ENCODE measurements at regions not wholly inside any gene's neighbourhood (a gene's known extent, or its start where the extent isn't known, plus 50 kb on each side); places are given as distances from the start of the nearest gene placed in this dataset.
"Not testable (repeated sequence)": the region's sequence is repeated elsewhere in the genome, so short reads cannot be mapped to it uniquely, and the experiment has no call there.

- no peak overlapping the region for H3K9ac ChIP-seq (ENCODE audit: low read length)
- no peaks in the 10 kb centered on the region for H3K4me1 ChIP-seq (ENCODE audit: control insufficient read depth, insufficient read depth, low read length)
- no peak overlapping the region for H3K27ac ChIP-seq (ENCODE audit: low read depth, low read length)
- H3K4me3 ChIP-seq (ENCODE audit: low read length): no peak overlapping the region
- no peaks in the 10 kb centered on the region for H3K27me3 ChIP-seq (ENCODE audit: control insufficient read depth, insufficient read depth, low read length)
- H3K36me3 ChIP-seq (ENCODE audit: control insufficient read depth, insufficient read depth, low read length): no peaks in the 10 kb centered on the region
Observed at GRCh38 chr3:178336336-178336735, 199.9 kb upstream of the KCNMB2 start.

GRCh38 chr3:178340506-178340905 lies 195.7 kb upstream of the KCNMB2 start:
- Histone ChIP-seq H3K4me3 (ENCODE audit: low read length) (no peak overlapping the region), H3K27me3 (ENCODE audit: control insufficient read depth, insufficient read depth, low read length) (no peaks in the 10 kb centered on the region), H3K27ac (ENCODE audit: low read depth, low read length) (no peak overlapping the region), H3K9ac (ENCODE audit: low read length) (no peak overlapping the region), H3K36me3 (ENCODE audit: control insufficient read depth, insufficient read depth, low read length) (no peaks in the 10 kb centered on the region), H3K4me1 (ENCODE audit: control insufficient read depth, insufficient read depth, low read length) (no peaks in the 10 kb centered on the region)

GRCh38 chr3:178341636-178342035 lies 194.6 kb upstream of the KCNMB2 start:
- no peak overlapping the region for H3K27ac ChIP-seq (ENCODE audit: low read depth, low read length)
- H3K9ac ChIP-seq (ENCODE audit: low read length): no peak overlapping the region
- no peaks in the 10 kb centered on the region for H3K4me1 ChIP-seq (ENCODE audit: control insufficient read depth, insufficient read depth, low read length)

GRCh38 chr3:178342111-178342510 lies 194.1 kb upstream of the KCNMB2 start:
- Histone ChIP-seq H3K9ac (ENCODE audit: low read length) (no peak overlapping the region), H3K4me1 (ENCODE audit: control insufficient read depth, insufficient read depth, low read length) (no peaks in the 10 kb centered on the region), H3K36me3 (ENCODE audit: control insufficient read depth, insufficient read depth, low read length) (no peaks in the 10 kb centered on the region), H3K27ac (ENCODE audit: low read depth, low read length) (no peak overlapping the region), H3K27me3 (ENCODE audit: control insufficient read depth, insufficient read depth, low read length) (no peaks in the 10 kb centered on the region), H3K4me3 (ENCODE audit: low read length) (no peak overlapping the region)

More at GRCh38 chr3:178341636-178342035, 194.6 kb upstream of the KCNMB2 start:
- H3K36me3 ChIP-seq (ENCODE audit: control insufficient read depth, insufficient read depth, low read length): no peaks in the 10 kb centered on the region
- H3K4me3 ChIP-seq (ENCODE audit: low read length): no peak overlapping the region
- H3K27me3 ChIP-seq (ENCODE audit: control insufficient read depth, insufficient read depth, low read length): no peaks in the 10 kb centered on the region

- Histone ChIP-seq H3K27ac (ENCODE audit: low read depth, low read length) (no peak overlapping the region), H3K27me3 (ENCODE audit: control insufficient read depth, insufficient read depth, low read length) (no peaks in the 10 kb centered on the region), H3K4me3 (ENCODE audit: low read length) (no peak overlapping the region), H3K36me3 (ENCODE audit: control insufficient read depth, insufficient read depth, low read length) (no peaks in the 10 kb centered on the region), H3K9ac (ENCODE audit: low read length) (no peak overlapping the region), H3K4me1 (ENCODE audit: control insufficient read depth, insufficient read depth, low read length) (no peaks in the 10 kb centered on the region)
Observed at GRCh38 chr3:178343433-178344038, 192.7 kb upstream of the KCNMB2 start.

GRCh38 chr3:178345944-178346343 lies 190.3 kb upstream of the KCNMB2 start:
- no peak overlapping the region for H3K27ac ChIP-seq (ENCODE audit: low read depth, low read length)
- H3K9ac ChIP-seq (ENCODE audit: low read length): no peak overlapping the region
- H3K27me3 ChIP-seq (ENCODE audit: control insufficient read depth, insufficient read depth, low read length): no peaks in the 10 kb centered on the region
- H3K4me1 ChIP-seq (ENCODE audit: control insufficient read depth, insufficient read depth, low read length): no peaks in the 10 kb centered on the region
- no peak overlapping the region for H3K4me3 ChIP-seq (ENCODE audit: low read length)
- no peaks in the 10 kb centered on the region for H3K36me3 ChIP-seq (ENCODE audit: control insufficient read depth, insufficient read depth, low read length)

GRCh38 chr3:178348561-178349217 lies 187.5 kb upstream of the KCNMB2 start:
- not testable (repeated sequence) for H3K27ac ChIP-seq (ENCODE audit: low read depth, low read length)

GRCh38 chr3:178349218-178349596 lies 187.0 kb upstream of the KCNMB2 start:
- not testable (repeated sequence) for H3K36me3 ChIP-seq (ENCODE audit: control insufficient read depth, insufficient read depth, low read length); H3K4me1 ChIP-seq (ENCODE audit: control insufficient read depth, insufficient read depth, low read length); H3K4me3 ChIP-seq (ENCODE audit: low read length); H3K27ac ChIP-seq (ENCODE audit: low read depth, low read length); H3K9ac ChIP-seq (ENCODE audit: low read length); H3K27me3 ChIP-seq (ENCODE audit: control insufficient read depth, insufficient read depth, low read length)

More at GRCh38 chr3:178348561-178349217, 187.5 kb upstream of the KCNMB2 start:
- not testable (repeated sequence) for H3K36me3 ChIP-seq (ENCODE audit: control insufficient read depth, insufficient read depth, low read length); H3K9ac ChIP-seq (ENCODE audit: low read length); H3K4me1 ChIP-seq (ENCODE audit: control insufficient read depth, insufficient read depth, low read length); H3K4me3 ChIP-seq (ENCODE audit: low read length); H3K27me3 ChIP-seq (ENCODE audit: control insufficient read depth, insufficient read depth, low read length)

GRCh38 chr3:178350763-178351162 lies 185.5 kb upstream of the KCNMB2 start:
- Histone ChIP-seq H3K9ac (ENCODE audit: low read length) (no peak overlapping the region), H3K4me3 (ENCODE audit: low read length) (no peak overlapping the region), H3K27me3 (ENCODE audit: control insufficient read depth, insufficient read depth, low read length) (no peaks in the 10 kb centered on the region), H3K4me1 (ENCODE audit: control insufficient read depth, insufficient read depth, low read length) (peaks cover 4% of the 10 kb centered on the region), H3K36me3 (ENCODE audit: control insufficient read depth, insufficient read depth, low read length) (no peaks in the 10 kb centered on the region), H3K27ac (ENCODE audit: low read depth, low read length) (no peak overlapping the region)

GRCh38 chr3:178352326-178353005 lies 183.8 kb upstream of the KCNMB2 start:
- no peaks in the 10 kb centered on the region for H3K36me3 ChIP-seq (ENCODE audit: control insufficient read depth, insufficient read depth, low read length)
- no peaks in the 10 kb centered on the region for H3K27me3 ChIP-seq (ENCODE audit: control insufficient read depth, insufficient read depth, low read length)
- H3K4me3 ChIP-seq (ENCODE audit: low read length): no peak overlapping the region
- H3K4me1 ChIP-seq (ENCODE audit: control insufficient read depth, insufficient read depth, low read length): peaks cover 4% of the 10 kb centered on the region
- no peak overlapping the region for H3K9ac ChIP-seq (ENCODE audit: low read length)
- no peak overlapping the region for H3K27ac ChIP-seq (ENCODE audit: low read depth, low read length)

GRCh38 chr3:178353006-178353694 lies 183.1 kb upstream of the KCNMB2 start:
- no peaks in the 10 kb centered on the region for H3K27me3 ChIP-seq (ENCODE audit: control insufficient read depth, insufficient read depth, low read length)
- H3K36me3 ChIP-seq (ENCODE audit: control insufficient read depth, insufficient read depth, low read length): no peaks in the 10 kb centered on the region
- H3K4me3 ChIP-seq (ENCODE audit: low read length): no peak overlapping the region

GRCh38 chr3:178359728-178360127 lies 176.5 kb upstream of the KCNMB2 start:
- H3K4me3 ChIP-seq (ENCODE audit: low read length): no peak overlapping the region
- H3K36me3 ChIP-seq (ENCODE audit: control insufficient read depth, insufficient read depth, low read length): no peaks in the 10 kb centered on the region
- no peaks in the 10 kb centered on the region for H3K4me1 ChIP-seq (ENCODE audit: control insufficient read depth, insufficient read depth, low read length)
- H3K27me3 ChIP-seq (ENCODE audit: control insufficient read depth, insufficient read depth, low read length): no peaks in the 10 kb centered on the region
- no peak overlapping the region for H3K27ac ChIP-seq (ENCODE audit: low read depth, low read length)
- H3K9ac ChIP-seq (ENCODE audit: low read length): no peak overlapping the region

More at GRCh38 chr3:178353006-178353694, 183.1 kb upstream of the KCNMB2 start:
- no peak overlapping the region for H3K9ac ChIP-seq (ENCODE audit: low read length)
- peaks cover 4% of the 10 kb centered on the region for H3K4me1 ChIP-seq (ENCODE audit: control insufficient read depth, insufficient read depth, low read length)
- no peak overlapping the region for H3K27ac ChIP-seq (ENCODE audit: low read depth, low read length)

Data from rectal smooth muscle tissue (tissue), 1 donor.